Ascending aorta (tissue), 2 donors: ENCODE measurements at regions not wholly inside any gene's neighbourhood (a gene's known extent, or its start where the extent isn't known, plus 50 kb on each side); places are given as distances from the start of the nearest gene placed in this dataset.

Experiments used
- DNase-seq, 2 donors: peaks; one replicate each; pipeline ENCODE4 v3.0.0-alpha.2; 2019; ENCODE audit warnings: low spot score in 2 of 2
- H3K27ac ChIP-seq, 2 donors: fragments of 200-600 bp; sonication (generic); one replicate each; pipeline ENCODE4 v1.5.1; 2016 to 2017; ENCODE audit warnings: mild to moderate bottlenecking in 1 of 2
- H3K27me3 ChIP-seq: fragments of 200-600 bp; sonication (generic); one replicate; pipeline ENCODE4 v1.5.1; 2017
- H3K36me3 ChIP-seq, 2 donors: fragments of 200-600 bp; sonication (generic); one replicate each; pipeline ENCODE4 v1.5.1; 2016
- H3K4me1 ChIP-seq, 2 donors: fragments of 200-600 bp; sonication (generic); one replicate each; pipeline ENCODE4 v1.5.1; 2016 to 2017; ENCODE audit warnings: mild to moderate bottlenecking in 1 of 2
- H3K4me3 ChIP-seq, 2 donors: fragments of 200-600 bp; sonication (generic); one replicate each; pipeline ENCODE4 v1.5.1; 2016 to 2017; ENCODE audit warnings: mild to moderate bottlenecking in 1 of 2
- H3K9me3 ChIP-seq, 2 donors: fragments of 200-600 bp; sonication (generic); one replicate each; pipeline ENCODE4 v1.5.1; 2016
- intact Hi-C: fragments of 100-400 bp; cut with DNase I; formaldehyde crosslinking; loops from one replicate; pipeline ENCODE4 v1.15.1; 2023
- TF ChIP-seq, protein P1 (sequence below), 3 experiments: fragments of 200-600 bp in 2 of 3; fragments of 450-650 bp in 1 of 3; sonication (generic) in 2 of 3; IDR thresholded peaks; one replicate each; pipeline ENCODE4 v1.5.1; 2016 to 2019; ENCODE audit warnings: antibody characterized with exemption in 3 of 3, mild to moderate bottlenecking in 1 of 3, moderate library complexity in 1 of 3

DNA sequence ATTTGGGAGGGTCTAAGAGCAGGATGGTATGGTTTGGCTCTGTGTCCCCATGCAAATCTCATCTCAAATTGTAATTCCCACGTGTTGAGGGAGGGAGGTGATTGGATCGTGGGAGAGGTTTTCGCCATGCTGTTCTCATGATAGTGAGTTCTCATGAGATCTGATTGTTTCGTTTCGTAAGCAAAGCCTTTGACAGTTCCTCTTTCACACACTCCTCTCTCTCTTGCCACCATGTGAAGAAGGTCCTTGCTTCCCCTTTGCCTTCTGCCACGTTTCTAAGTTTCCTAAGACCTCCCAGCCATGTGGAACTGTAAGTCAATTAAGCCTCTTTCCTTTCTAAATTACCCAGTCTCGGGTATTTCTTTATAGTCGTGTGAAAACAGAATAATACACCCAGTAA is 553.7 kb downstream of the TAFA4 start:
- Histone ChIP-seq H3K4me3 (no peak overlapping the region), H3K9me3 (no peaks in the 10 kb centered on the region), H3K4me1 (no peaks in the 10 kb centered on the region), H3K36me3 (no peaks in the 10 kb centered on the region), H3K27me3 (no peaks in the 10 kb centered on the region), H3K27ac (no peak overlapping the region)
- intact Hi-C loops, result no loop called here
- TF ChIP-seq, protein P1, sequence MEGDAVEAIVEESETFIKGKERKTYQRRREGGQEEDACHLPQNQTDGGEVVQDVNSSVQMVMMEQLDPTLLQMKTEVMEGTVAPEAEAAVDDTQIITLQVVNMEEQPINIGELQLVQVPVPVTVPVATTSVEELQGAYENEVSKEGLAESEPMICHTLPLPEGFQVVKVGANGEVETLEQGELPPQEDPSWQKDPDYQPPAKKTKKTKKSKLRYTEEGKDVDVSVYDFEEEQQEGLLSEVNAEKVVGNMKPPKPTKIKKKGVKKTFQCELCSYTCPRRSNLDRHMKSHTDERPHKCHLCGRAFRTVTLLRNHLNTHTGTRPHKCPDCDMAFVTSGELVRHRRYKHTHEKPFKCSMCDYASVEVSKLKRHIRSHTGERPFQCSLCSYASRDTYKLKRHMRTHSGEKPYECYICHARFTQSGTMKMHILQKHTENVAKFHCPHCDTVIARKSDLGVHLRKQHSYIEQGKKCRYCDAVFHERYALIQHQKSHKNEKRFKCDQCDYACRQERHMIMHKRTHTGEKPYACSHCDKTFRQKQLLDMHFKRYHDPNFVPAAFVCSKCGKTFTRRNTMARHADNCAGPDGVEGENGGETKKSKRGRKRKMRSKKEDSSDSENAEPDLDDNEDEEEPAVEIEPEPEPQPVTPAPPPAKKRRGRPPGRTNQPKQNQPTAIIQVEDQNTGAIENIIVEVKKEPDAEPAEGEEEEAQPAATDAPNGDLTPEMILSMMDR (IDR thresholded peaks at IDR 0.05), result no peak
- DNase-seq, result no peak

DNA sequence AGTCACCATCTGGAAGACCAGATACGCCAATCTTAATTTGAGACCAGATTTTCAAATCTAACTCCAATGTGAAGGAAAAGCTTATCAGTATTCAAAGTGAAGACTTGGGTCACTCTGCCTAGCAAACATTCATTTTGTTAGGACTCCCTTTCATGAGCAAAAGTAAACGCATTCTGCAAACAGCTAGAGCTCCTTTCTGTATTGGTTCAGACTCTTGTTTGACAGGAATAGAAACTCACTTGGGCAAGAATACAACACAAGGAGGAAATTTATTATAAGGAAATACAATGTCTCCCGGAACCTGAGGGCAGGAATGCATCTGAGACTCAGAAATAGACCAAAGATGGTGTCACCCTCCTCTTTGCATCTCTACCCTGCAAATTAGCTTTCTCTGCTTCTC is 558.6 kb downstream of the TAFA4 start:
- H3K27me3 ChIP-seq, result no peaks in the 10 kb centered on the region
- intact Hi-C loops, result no loop called here
- no peak overlapping the region for H3K27ac ChIP-seq
- no peak overlapping the region for H3K4me3 ChIP-seq
- TF ChIP-seq, protein P1 (IDR thresholded peaks at IDR 0.05), result no peak
- no peaks in the 10 kb centered on the region for H3K36me3 ChIP-seq
- no peak for DNase-seq
- no peaks in the 10 kb centered on the region for H3K9me3 ChIP-seq
- no peaks in the 10 kb centered on the region for H3K4me1 ChIP-seq

DNA sequence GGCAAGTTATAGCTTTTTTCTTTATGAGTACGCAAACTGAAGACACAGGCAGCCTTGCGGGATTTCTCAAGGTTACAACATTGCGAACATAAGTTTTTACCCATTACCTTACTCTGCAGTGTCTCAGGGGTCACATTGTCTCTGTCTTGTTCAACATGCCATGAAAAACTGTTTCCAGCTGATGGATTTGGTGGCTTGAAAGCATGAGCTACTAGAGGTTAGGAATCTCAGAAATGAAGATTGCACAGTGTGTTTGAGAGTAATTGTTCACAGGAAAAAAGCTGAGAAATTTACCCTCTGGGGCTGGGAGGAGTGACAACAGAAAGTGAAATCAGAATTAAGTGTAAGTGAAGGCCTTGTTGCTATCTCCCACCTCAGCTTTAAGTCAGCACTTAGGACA is 568.6 kb downstream of the TAFA4 start:
- TF ChIP-seq, protein P1 (IDR thresholded peaks at IDR 0.05), result no peak
- intact Hi-C loops, result no loop called here

GRCh38 chr3:68360492-68360891 is 571.9 kb downstream of the TAFA4 start:
- no peaks in the 10 kb centered on the region for H3K4me1 ChIP-seq
- no peaks in the 10 kb centered on the region for H3K27me3 ChIP-seq
- H3K27ac ChIP-seq, result no peak overlapping the region
- no peak for DNase-seq
- intact Hi-C loops, result no loop called here
- TF ChIP-seq, protein P1 (IDR thresholded peaks at IDR 0.05), result no peak
- H3K36me3 ChIP-seq, result no peaks in the 10 kb centered on the region
- no peak overlapping the region for H3K4me3 ChIP-seq
- H3K9me3 ChIP-seq, result no peaks in the 10 kb centered on the region

More for the DNA sequence above, 568.6 kb downstream of the TAFA4 start:
- Histone ChIP-seq H3K27me3 (no peaks in the 10 kb centered on the region), H3K36me3 (no peaks in the 10 kb centered on the region), H3K27ac (no peak overlapping the region), H3K4me3 (no peak overlapping the region), H3K9me3 (no peaks in the 10 kb centered on the region), H3K4me1 (no peaks in the 10 kb centered on the region)
- no peak for DNase-seq

- no peaks in the 10 kb centered on the region for H3K4me1 ChIP-seq
- intact Hi-C loops, result no loop called here
- no peak overlapping the region for H3K27ac ChIP-seq
- no peaks in the 10 kb centered on the region for H3K36me3 ChIP-seq
- DNase-seq, result no peak
- H3K4me3 ChIP-seq, result no peak overlapping the region
- TF ChIP-seq, protein P1 (IDR thresholded peaks at IDR 0.05), result no peak
- no peaks in the 10 kb centered on the region for H3K9me3 ChIP-seq
- no peaks in the 10 kb centered on the region for H3K27me3 ChIP-seq
Observed at GRCh38 chr3:68345781-68346180, 586.6 kb downstream of the TAFA4 start.

DNA sequence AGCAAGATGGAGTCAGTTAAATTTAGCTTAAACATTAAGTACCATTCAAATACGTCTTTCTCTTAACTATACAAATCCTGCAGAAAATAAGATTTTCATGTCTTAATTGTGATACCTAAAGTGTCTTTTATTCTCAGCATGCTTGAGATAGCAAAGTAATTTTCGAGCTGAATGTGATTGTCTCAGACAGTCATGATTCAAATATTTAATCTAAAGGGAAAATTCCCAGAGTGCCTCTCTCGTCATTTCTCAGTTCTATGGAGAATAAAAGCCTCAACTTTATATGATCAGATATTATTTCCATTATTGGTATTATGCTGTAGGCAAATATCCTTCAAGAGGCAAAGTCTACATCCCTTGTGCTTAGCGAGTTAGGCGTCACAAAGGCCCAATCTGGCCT is 589.9 kb downstream of the TAFA4 start:
- Histone ChIP-seq H3K9me3 (no peaks in the 10 kb centered on the region), H3K27me3 (no peaks in the 10 kb centered on the region), H3K36me3 (no peaks in the 10 kb centered on the region), H3K4me3 (no peak overlapping the region), H3K4me1 (no peaks in the 10 kb centered on the region), H3K27ac (no peak overlapping the region)
- no peak for DNase-seq
- intact Hi-C loops, result no loop called here
- TF ChIP-seq, protein P1 (IDR thresholded peaks at IDR 0.05), result no peak
